Activated naive CD8-positive, alpha-beta T cell treated with anti-CD3 and anti-CD28 coated beads, Interleukin-2, amount 50 U/mL, for 16 hours (primary cell): ENCODE measurements at regions not wholly inside any gene's neighbourhood (a gene's known extent, or its start where the extent isn't known, plus 50 kb on each side); places are given as distances from the start of the nearest gene placed in this dataset.
"Not testable (repeated sequence)": the region's sequence is repeated elsewhere in the genome, so short reads cannot be mapped to it uniquely, and the experiment has no call there.

Source experiments
- DNase-seq: peaks from one replicate; pipeline ENCODE4 v3.0.0-alpha.2; 2020; ENCODE audit warnings: low read depth, low spot score

GRCh38 chr2:239660390-239661230 lies 259.8 kb upstream of the HDAC4 start:
- no peak for DNase-seq

GRCh38 chr2:239657992-239658391 lies 257.2 kb upstream of the HDAC4 start:
- DNase-seq, result no peak

- no peak for DNase-seq
These were observed 256.4 kb upstream of the HDAC4 start for GRCh38 chr2:239657236-239657635.

- no peak for DNase-seq
These were observed 253.4 kb upstream of the HDAC4 start for GRCh38 chr2:239654266-239654665.

- DNase-seq, result no peak
These were observed 251.0 kb upstream of the HDAC4 start for GRCh38 chr2:239651859-239652258.

GRCh38 chr2:239650674-239651073 lies 249.9 kb upstream of the HDAC4 start:
- DNase-seq, result no peak

GRCh38 chr2:239649309-239649708 lies 248.5 kb upstream of the HDAC4 start:
- no peak for DNase-seq

- DNase-seq, result no peak
These were observed 247.8 kb upstream of the HDAC4 start for GRCh38 chr2:239648607-239649006.

GRCh38 chr2:239647052-239647819 lies 246.4 kb upstream of the HDAC4 start:
- DNase-seq, result no peak

- DNase-seq, result no peak
These were observed 245.4 kb upstream of the HDAC4 start for GRCh38 chr2:239646184-239646583.

- DNase-seq, result not testable (repeated sequence)
These were observed 243.8 kb upstream of the HDAC4 start for GRCh38 chr2:239644594-239644993.

GRCh38 chr2:239644011-239644410 lies 243.2 kb upstream of the HDAC4 start:
- DNase-seq, result no peak

GRCh38 chr2:239642406-239643004 lies 241.7 kb upstream of the HDAC4 start:
- DNase-seq, result no peak

- DNase-seq, result not testable (repeated sequence)
These were observed 241.1 kb upstream of the HDAC4 start for GRCh38 chr2:239641904-239642303.

GRCh38 chr2:239640676-239641578 lies 240.1 kb upstream of the HDAC4 start:
- no peak for DNase-seq

GRCh38 chr2:239640210-239640609 lies 239.4 kb upstream of the HDAC4 start:
- no peak for DNase-seq

- DNase-seq, result no peak
These were observed 238.8 kb upstream of the HDAC4 start for GRCh38 chr2:239639421-239640185.

- no peak for DNase-seq
These were observed 237.6 kb upstream of the HDAC4 start for GRCh38 chr2:239638376-239638775.

GRCh38 chr2:239636808-239637207 lies 236.0 kb upstream of the HDAC4 start:
- no peak for DNase-seq

- DNase-seq, result no peak
These were observed 233.9 kb upstream of the HDAC4 start for GRCh38 chr2:239634769-239635168.
